Activated B cell treated with CpG ODN at 0.5 μM for 24 hours (primary cell): ENCODE measurements at regions not wholly inside any gene's neighbourhood (a gene's known extent, or its start where the extent isn't known, plus 50 kb on each side); places are given as distances from the start of the nearest gene placed in this dataset.

Source experiments
- ATAC-seq: fragments of 200-7000 bp; cut with Tn5 transposase; one replicate; pipeline ENCODE4 v1.10.0; 2021; ENCODE audit warnings: low read depth, mild to moderate bottlenecking, moderate library complexity
- CTCF ChIA-PET: fragments of 350-600 bp; sonication (Branson Sonifier 250); formaldehyde crosslinking; loops from one replicate; lab custom pipeline; 2021; ENCODE audit warnings: antibody characterized with exemption; lab: Charles Lee
- POLR2A ChIA-PET: fragments of 350-600 bp; sonication (Branson Sonifier 250); formaldehyde crosslinking; loops from one replicate; lab custom pipeline; 2021; ENCODE audit warnings: antibody characterized with exemption; lab: Charles Lee
- DNase-seq: peaks from one replicate; pipeline ENCODE4 v3.0.0; 2022
- H3K27ac Mint-ChIP-seq: one replicate; pipeline ENCODE4 v1.8.0; 2020; ENCODE audit warnings: mixed read lengths
- H3K27me3 Mint-ChIP-seq: one replicate; pipeline ENCODE4 v1.8.0; 2021; ENCODE audit warnings: mixed read lengths
- H3K36me3 Mint-ChIP-seq: one replicate; pipeline ENCODE4 v1.8.0; 2021; ENCODE audit warnings: low read depth, mixed read lengths
- H3K4me1 Mint-ChIP-seq: one replicate; pipeline ENCODE4 v1.8.0; 2021; ENCODE audit warnings: mixed read lengths
- H3K4me3 Mint-ChIP-seq: one replicate; pipeline ENCODE4 v1.8.0; 2020; ENCODE audit warnings: mild to moderate bottlenecking, mixed read lengths
- H3K9me3 Mint-ChIP-seq: one replicate; pipeline ENCODE4 v1.8.0; 2020; ENCODE audit warnings: mixed read lengths
- intact Hi-C: fragments of 100-400 bp; cut with micrococcal nuclease; formaldehyde crosslinking; loops from one replicate; pipeline ENCODE4 v1.15.1; 2024
- TF ChIP-seq, protein P1 (sequence below): fragments of 200-600 bp; IDR thresholded peaks from one replicate; pipeline ENCODE4 v1.8.0; 2022; ENCODE audit warnings: antibody characterized with exemption, mild to moderate bottlenecking

DNA sequence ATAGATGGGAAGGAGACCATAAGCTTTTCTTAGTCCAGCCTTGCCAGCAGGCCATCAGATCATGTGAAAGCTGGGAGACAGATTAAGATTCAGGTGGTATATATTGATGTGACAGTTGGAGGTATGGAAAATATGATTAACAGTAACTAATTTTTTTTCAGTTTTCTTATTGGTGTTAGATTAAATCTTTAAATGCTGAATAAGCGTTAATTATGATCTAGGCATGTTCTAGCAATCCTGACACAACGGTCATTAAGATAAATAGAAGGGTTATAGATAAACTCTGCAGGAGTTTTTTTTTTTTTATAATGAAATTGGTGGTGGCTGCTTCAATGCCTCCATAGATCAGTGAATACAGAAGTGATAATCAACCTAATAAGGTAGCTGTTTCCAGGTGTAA, 649.5 kb upstream of the TENM3 start:
- DNase-seq (no peak), ATAC-seq (no peak)
- no peaks in the 10 kb centered on the region for H3K4me1 Mint-ChIP-seq
- no peak overlapping the region for H3K27ac Mint-ChIP-seq
- H3K4me3 Mint-ChIP-seq, result no peak overlapping the region
- H3K27me3 Mint-ChIP-seq, result no peaks in the 10 kb centered on the region
- no peaks in the 10 kb centered on the region for H3K9me3 Mint-ChIP-seq
- intact Hi-C loops, result no loop called here
- no peaks in the 10 kb centered on the region for H3K36me3 Mint-ChIP-seq
- POLR2A ChIA-PET, result no interaction called here
- CTCF ChIA-PET, result no interaction called here
- TF ChIP-seq, protein P1, sequence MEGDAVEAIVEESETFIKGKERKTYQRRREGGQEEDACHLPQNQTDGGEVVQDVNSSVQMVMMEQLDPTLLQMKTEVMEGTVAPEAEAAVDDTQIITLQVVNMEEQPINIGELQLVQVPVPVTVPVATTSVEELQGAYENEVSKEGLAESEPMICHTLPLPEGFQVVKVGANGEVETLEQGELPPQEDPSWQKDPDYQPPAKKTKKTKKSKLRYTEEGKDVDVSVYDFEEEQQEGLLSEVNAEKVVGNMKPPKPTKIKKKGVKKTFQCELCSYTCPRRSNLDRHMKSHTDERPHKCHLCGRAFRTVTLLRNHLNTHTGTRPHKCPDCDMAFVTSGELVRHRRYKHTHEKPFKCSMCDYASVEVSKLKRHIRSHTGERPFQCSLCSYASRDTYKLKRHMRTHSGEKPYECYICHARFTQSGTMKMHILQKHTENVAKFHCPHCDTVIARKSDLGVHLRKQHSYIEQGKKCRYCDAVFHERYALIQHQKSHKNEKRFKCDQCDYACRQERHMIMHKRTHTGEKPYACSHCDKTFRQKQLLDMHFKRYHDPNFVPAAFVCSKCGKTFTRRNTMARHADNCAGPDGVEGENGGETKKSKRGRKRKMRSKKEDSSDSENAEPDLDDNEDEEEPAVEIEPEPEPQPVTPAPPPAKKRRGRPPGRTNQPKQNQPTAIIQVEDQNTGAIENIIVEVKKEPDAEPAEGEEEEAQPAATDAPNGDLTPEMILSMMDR, result no peak

DNA sequence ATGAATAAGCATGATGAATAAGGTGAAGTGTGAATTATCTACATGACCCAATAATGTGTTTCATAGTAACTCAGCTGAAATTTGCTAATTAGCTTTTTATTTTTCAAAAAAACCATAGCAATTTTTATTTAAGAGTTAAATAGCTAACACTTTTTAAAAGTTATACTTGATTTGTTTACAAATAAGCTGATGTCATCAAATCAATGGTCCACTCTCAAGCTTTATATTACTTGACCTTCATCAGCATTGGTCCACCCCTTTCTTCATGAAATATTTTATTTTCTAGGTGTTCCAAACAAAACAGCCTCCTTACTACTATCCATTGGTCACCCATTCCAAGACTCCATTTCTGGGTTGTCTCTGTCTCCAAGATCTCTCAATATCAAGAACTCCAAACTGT, 649.0 kb upstream of the TENM3 start:
- Mint-ChIP-seq H3K4me3 (no peak overlapping the region), H3K9me3 (no peaks in the 10 kb centered on the region), H3K36me3 (no peaks in the 10 kb centered on the region), H3K4me1 (no peaks in the 10 kb centered on the region), H3K27ac (no peak overlapping the region), H3K27me3 (no peaks in the 10 kb centered on the region)
- DNase-seq, result no peak
- ATAC-seq, result no peak
- ChIA-PET CTCF (no interaction called here), POLR2A (no interaction called here)
- TF ChIP-seq, protein P1, result no peak
- intact Hi-C loops, result no loop called here

DNA sequence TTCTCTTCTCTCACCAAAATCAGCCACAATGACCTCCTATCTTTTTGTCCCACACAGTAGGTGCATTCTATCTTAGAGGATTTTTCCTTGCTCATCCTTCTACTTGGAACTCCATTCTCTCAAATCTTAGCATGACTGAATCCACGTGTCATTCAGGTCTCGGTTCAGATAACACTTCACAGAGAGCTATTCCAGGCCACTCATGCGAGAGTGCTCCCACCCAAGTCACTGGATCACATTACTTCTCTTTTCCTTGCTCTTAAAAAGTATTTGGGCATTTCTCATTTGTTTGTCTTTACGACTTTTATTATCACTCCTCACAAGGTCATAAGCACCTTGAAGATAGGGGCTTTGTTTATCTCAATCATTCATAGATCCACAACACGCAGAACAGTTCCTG, 647.5 kb upstream of the TENM3 start:
- no peaks in the 10 kb centered on the region for H3K27me3 Mint-ChIP-seq
- H3K9me3 Mint-ChIP-seq, result no peaks in the 10 kb centered on the region
- ATAC-seq (no peak), DNase-seq (no peak)
- no peaks in the 10 kb centered on the region for H3K4me1 Mint-ChIP-seq
- ChIA-PET POLR2A (no interaction called here), CTCF (no interaction called here)
- intact Hi-C loops, result no loop called here
- no peaks in the 10 kb centered on the region for H3K36me3 Mint-ChIP-seq
- H3K4me3 Mint-ChIP-seq, result no peak overlapping the region
- TF ChIP-seq, protein P1, result no peak
- no peak overlapping the region for H3K27ac Mint-ChIP-seq

DNA sequence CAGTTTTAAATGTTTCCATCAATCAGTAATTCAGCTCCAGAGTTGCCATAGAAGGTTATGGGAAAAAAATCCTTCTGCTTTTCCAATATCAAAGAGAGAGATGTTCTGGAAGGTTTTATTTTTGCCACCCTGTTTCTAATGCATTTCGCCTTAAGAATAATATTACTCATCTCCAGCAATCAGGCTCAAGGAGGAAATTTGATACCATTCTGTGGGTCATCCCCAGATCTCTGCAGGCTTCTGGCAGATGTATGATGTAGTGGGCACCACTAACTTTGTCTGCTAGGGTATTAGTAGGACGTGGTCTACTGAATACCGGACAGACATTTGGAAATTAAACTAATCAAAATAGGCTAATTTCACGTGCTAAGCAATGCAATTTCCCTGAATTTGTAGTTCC, 645.4 kb upstream of the TENM3 start:
- Mint-ChIP-seq H3K36me3 (no peaks in the 10 kb centered on the region), H3K4me3 (no peak overlapping the region), H3K27me3 (no peaks in the 10 kb centered on the region), H3K27ac (no peak overlapping the region), H3K9me3 (no peaks in the 10 kb centered on the region), H3K4me1 (no peaks in the 10 kb centered on the region)
- no peak for ATAC-seq
- ChIA-PET POLR2A (no interaction called here), CTCF (no interaction called here)
- intact Hi-C loops, result no loop called here
- TF ChIP-seq, protein P1, result no peak
- no peak for DNase-seq

DNA sequence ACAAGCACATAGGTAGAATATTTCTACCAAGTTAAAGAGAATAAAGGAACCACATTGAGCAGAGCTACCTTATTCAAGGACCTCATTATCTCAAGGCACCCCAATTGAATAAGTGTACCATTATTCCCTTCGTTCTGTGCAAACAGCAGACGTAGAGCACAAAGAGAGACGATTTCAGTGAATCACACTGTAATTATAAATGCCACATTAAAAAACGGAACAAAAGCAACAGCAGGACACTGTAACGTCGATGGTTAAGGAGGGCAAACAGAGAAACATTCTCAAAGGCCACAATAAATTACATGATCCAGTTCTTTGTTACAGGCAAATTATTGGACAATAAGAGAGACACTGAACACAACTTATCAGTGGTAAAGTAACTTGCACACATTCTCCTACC, 644.1 kb upstream of the TENM3 start:
- CTCF ChIA-PET, result no interaction called here
- H3K9me3 Mint-ChIP-seq, result no peaks in the 10 kb centered on the region

More for the DNA sequence above, 644.1 kb upstream of the TENM3 start:
- POLR2A ChIA-PET, result no interaction called here
- DNase-seq (no peak), ATAC-seq (no peak)
- H3K4me3 Mint-ChIP-seq, result no peak overlapping the region
- H3K36me3 Mint-ChIP-seq, result no peaks in the 10 kb centered on the region
- TF ChIP-seq, protein P1, result no peak
- intact Hi-C loops, result no loop called here
- H3K27me3 Mint-ChIP-seq, result no peaks in the 10 kb centered on the region
- no peaks in the 10 kb centered on the region for H3K4me1 Mint-ChIP-seq
- no peak overlapping the region for H3K27ac Mint-ChIP-seq
